HG02981 (cell line): ENCODE measurements at regions not wholly inside any gene's neighbourhood (a gene's known extent, or its start where the extent isn't known, plus 50 kb on each side); places are given as distances from the start of the nearest gene placed in this dataset.

Experiments
- ATAC-seq: cut with Tn5 transposase; IDR thresholded peaks from one replicate; pipeline ENCODE4 v1.9.1; 2021; ENCODE audit warnings: mild to moderate bottlenecking, moderate library complexity; ENCODE audit not compliant: unreplicated experiment

- ATAC-seq = no peak
Observed at GRCh38 chr5:133905424-133905823, 63.0 kb downstream of the C5orf15 start.

GRCh38 chr5:133904641-133905040, 63.8 kb downstream of the C5orf15 start:
- no peak for ATAC-seq

GRCh38 chr5:133902511-133903118, 65.8 kb downstream of the C5orf15 start:
- ATAC-seq = no peak

GRCh38 chr5:133900534-133901270, 67.7 kb downstream of the C5orf15 start:
- ATAC-seq = no peak

GRCh38 chr5:133899506-133899905, 68.9 kb downstream of the C5orf15 start:
- ATAC-seq = no peak

- no peak for ATAC-seq
Observed at GRCh38 chr5:133898440-133898839, 70.0 kb downstream of the C5orf15 start.

GRCh38 chr5:133897431-133897830, 71.0 kb downstream of the C5orf15 start:
- ATAC-seq = no peak

- ATAC-seq = no peak
Observed at GRCh38 chr5:133896873-133897272, 71.6 kb downstream of the C5orf15 start.

GRCh38 chr5:133895979-133896845, 72.2 kb downstream of the C5orf15 start:
- no peak for ATAC-seq

- ATAC-seq = no peak
Observed at GRCh38 chr5:133894143-133894542, 74.3 kb downstream of the C5orf15 start.

- no peak for ATAC-seq
Observed at GRCh38 chr5:133892774-133893173, 75.7 kb downstream of the C5orf15 start.

GRCh38 chr5:133892306-133892705, 76.1 kb downstream of the C5orf15 start:
- ATAC-seq = no peak

- no peak for ATAC-seq
Observed at GRCh38 chr5:133891390-133891789, 77.0 kb downstream of the C5orf15 start.

GRCh38 chr5:133890776-133891280, 77.6 kb downstream of the C5orf15 start:
- no peak for ATAC-seq

- ATAC-seq = no peak
Observed at GRCh38 chr5:133890314-133890713, 78.1 kb downstream of the C5orf15 start.

GRCh38 chr5:133889271-133889905, 79.0 kb downstream of the C5orf15 start:
- no peak for ATAC-seq

- no peak for ATAC-seq
Observed at GRCh38 chr5:133888625-133888991, 79.8 kb downstream of the C5orf15 start.

- ATAC-seq = no peak
Observed at GRCh38 chr5:133885566-133885965, 82.9 kb downstream of the C5orf15 start.

- ATAC-seq = no peak
Observed at GRCh38 chr5:133884569-133885311, 83.7 kb downstream of the C5orf15 start.

- no peak for ATAC-seq
Observed at GRCh38 chr5:133883916-133884315, 84.5 kb downstream of the C5orf15 start.
